H9 (cell line): ENCODE measurements at regions not wholly inside any gene's neighbourhood (a gene's known extent, or its start where the extent isn't known, plus 50 kb on each side); places are given as distances from the start of the nearest gene placed in this dataset.

ENCODE experiments used
- DNase-seq: peaks from one replicate; pipeline ENCODE4 v3.0.0-alpha.2; 2017
- H2AFZ ChIP-seq: one replicate; pipeline ENCODE4 v1.6.1; 2013; ENCODE audit warnings: mild to moderate bottlenecking, low read length, control low read depth, moderate library complexity
- H2AK5ac ChIP-seq: 2 replicates; pipeline ENCODE4 v1.6.1; 2013; ENCODE audit warnings: low read length, control low read depth, mixed read lengths; ENCODE audit not compliant: insufficient read length
- H2BK120ac ChIP-seq: one replicate; pipeline ENCODE4 v1.6.1; 2013; ENCODE audit warnings: low read depth, mild to moderate bottlenecking, low read length, control low read depth, inconsistent platforms; ENCODE audit not compliant: poor library complexity, severe bottlenecking
- H2BK12ac ChIP-seq: 2 replicates; pipeline ENCODE4 v1.6.1; 2013; ENCODE audit warnings: low read length, control low read depth, mixed read lengths, low read depth; ENCODE audit not compliant: insufficient read length
- H2BK15ac ChIP-seq: 2 replicates; pipeline ENCODE4 v1.6.1; 2013; ENCODE audit warnings: low read depth, low read length, control low read depth
- H2BK20ac ChIP-seq: one replicate; pipeline ENCODE4 v1.6.1; 2013; ENCODE audit warnings: low read depth, mild to moderate bottlenecking, low read length, control low read depth, inconsistent platforms; ENCODE audit not compliant: poor library complexity, severe bottlenecking
- H2BK5ac ChIP-seq: 2 replicates; pipeline ENCODE4 v1.6.1; 2013; ENCODE audit warnings: low read length, control low read depth, mixed read lengths; ENCODE audit not compliant: insufficient read length
- H3K14ac ChIP-seq: 2 replicates; pipeline ENCODE4 v1.6.1; 2013; ENCODE audit warnings: low read length, control low read depth; ENCODE audit not compliant: insufficient read depth
- H3K18ac ChIP-seq: 2 replicates; pipeline ENCODE4 v1.6.1; 2013; ENCODE audit warnings: low read depth, mild to moderate bottlenecking, mixed read lengths, low read length, control low read depth; ENCODE audit not compliant: insufficient read length
- H3K23ac ChIP-seq: 2 replicates; pipeline ENCODE4 v1.6.1; 2013; ENCODE audit warnings: low read length, control low read depth, mixed read lengths, low read depth; ENCODE audit not compliant: insufficient read length
- H3K23me2 ChIP-seq: 2 replicates; pipeline ENCODE4 v1.6.1; 2013; ENCODE audit warnings: low read depth, mild to moderate bottlenecking, mixed read lengths, low read length, control low read depth; ENCODE audit not compliant: insufficient read length, poor library complexity, severe bottlenecking
- H3K27ac ChIP-seq: 2 replicates; pipeline ENCODE4 v1.5.1; 2013; ENCODE audit warnings: low read length, control low read depth, mixed read lengths, low read depth; ENCODE audit not compliant: insufficient read length
- H3K27me3 ChIP-seq: 2 replicates; pipeline ENCODE4 v1.6.1; 2013; ENCODE audit warnings: low read length, control low read depth, inconsistent platforms; ENCODE audit not compliant: insufficient read depth
- H3K4ac ChIP-seq: 2 replicates; pipeline ENCODE4 v1.6.1; 2013; ENCODE audit warnings: low read depth, mild to moderate bottlenecking, control low read depth, inconsistent platforms, low read length, moderate library complexity
- H3K4me1 ChIP-seq: 2 replicates; pipeline ENCODE4 v1.6.1; 2013; ENCODE audit warnings: low read length, control low read depth, inconsistent platforms; ENCODE audit not compliant: insufficient read depth
- H3K4me2 ChIP-seq: 2 replicates; pipeline ENCODE4 v1.6.1; 2013; ENCODE audit warnings: low read length, control low read depth, mixed read lengths; ENCODE audit not compliant: insufficient read length, insufficient read depth
- H3K56ac ChIP-seq: 2 replicates; pipeline ENCODE4 v1.6.1; 2013; ENCODE audit warnings: low read depth, mild to moderate bottlenecking, mixed read lengths, low read length, control low read depth; ENCODE audit not compliant: insufficient read length
- H3K79me1 ChIP-seq: 2 replicates; pipeline ENCODE4 v1.6.1; 2013; ENCODE audit warnings: low read depth, mild to moderate bottlenecking, moderate library complexity, low read length, control low read depth, inconsistent platforms; ENCODE audit not compliant: insufficient read depth, poor library complexity, severe bottlenecking
- H3K79me2 ChIP-seq: 2 replicates; pipeline ENCODE4 v1.6.1; 2013; ENCODE audit warnings: low read length, control low read depth, inconsistent platforms; ENCODE audit not compliant: insufficient read depth
- H3K9ac ChIP-seq: 2 replicates; pipeline ENCODE4 v1.6.1; 2013; ENCODE audit warnings: low read length, control low read depth, mixed read lengths; ENCODE audit not compliant: insufficient read length; ENCODE audit errors: extremely low read depth
- H3K9me3 ChIP-seq: one replicate; pipeline ENCODE4 v1.6.1; 2013; ENCODE audit warnings: low read depth, low read length, inconsistent platforms; ENCODE audit not compliant: control insufficient read depth
- H3T11ph ChIP-seq: one replicate; pipeline ENCODE4 v1.6.1; 2013; ENCODE audit warnings: mild to moderate bottlenecking, low read length, control low read depth, inconsistent platforms
- H4K20me1 ChIP-seq: one replicate; pipeline ENCODE4 v1.6.1; 2013; ENCODE audit not compliant: control insufficient read depth, insufficient read length, insufficient read depth
- H4K5ac ChIP-seq: 2 replicates; pipeline ENCODE4 v1.6.1; 2013; ENCODE audit warnings: low read depth, mild to moderate bottlenecking, mixed read lengths, low read length, control low read depth; ENCODE audit not compliant: insufficient read length
- H4K8ac ChIP-seq: replicated peaks from 2 replicates; pipeline ENCODE4 v1.6.1; 2013; ENCODE audit warnings: low read length, control low read depth, mixed read lengths, low read depth; ENCODE audit not compliant: insufficient read length
- H4K91ac ChIP-seq: 2 replicates; pipeline ENCODE4 v1.6.1; 2013; ENCODE audit warnings: low read depth, mild to moderate bottlenecking, moderate library complexity, mixed read lengths, low read length, control low read depth; ENCODE audit not compliant: insufficient read length
- H3K27ac Mint-ChIP-seq, 3 experiments: 2 replicates in 2 of 3; 3 replicates in 1 of 3; pipeline ENCODE4 v1.8.0; 2020 to 2021; ENCODE audit warnings: mixed read lengths in 3 of 3, mild to moderate bottlenecking in 1 of 3, moderate library complexity in 1 of 3
- H3K27me3 Mint-ChIP-seq: 2 replicates; pipeline ENCODE4 v1.8.0; 2021; ENCODE audit warnings: low read depth, mild to moderate bottlenecking, moderate library complexity, mixed read lengths
- H3K36me3 Mint-ChIP-seq, 3 experiments: 2 replicates in 2 of 3; 3 replicates in 1 of 3; pipeline ENCODE4 v1.8.0; 2020 to 2021; ENCODE audit warnings: low read depth in 3 of 3, mixed read lengths in 3 of 3; ENCODE audit not compliant: insufficient read depth in 1 of 3
- H3K4me1 Mint-ChIP-seq, 2 experiments: 2 replicates each; pipeline ENCODE4 v1.8.0; 2020; ENCODE audit warnings: mixed read lengths in 2 of 2
- H3K4me3 Mint-ChIP-seq, 2 experiments: 2 replicates in 1 of 2; 3 replicates in 1 of 2; pipeline ENCODE4 v1.8.0; 2020 to 2021; ENCODE audit warnings: mild to moderate bottlenecking in 2 of 2, mixed read lengths in 2 of 2, moderate library complexity in 1 of 2
- H3K9me3 Mint-ChIP-seq, 2 experiments: 2 replicates in 1 of 2; 3 replicates in 1 of 2; pipeline ENCODE4 v1.8.0; 2020; ENCODE audit warnings: mild to moderate bottlenecking in 2 of 2, mixed read lengths in 2 of 2, moderate library complexity in 1 of 2
- CTCF ChIP-seq: fragments of 200-600 bp; sonication (generic); conservative IDR thresholded peaks from 3 replicates; pipeline ENCODE4 v1.8.0; 2021; ENCODE audit warnings: antibody characterized with exemption, mild to moderate bottlenecking

GRCh38 chr13:90105276-90105675 is 1242.2 kb upstream of the MIR17HG start:
- Histone ChIP-seq H2BK5ac (no peak overlapping the region), H3K9ac (no peak overlapping the region), H3K9me3 (no peaks in the 10 kb centered on the region), H2BK120ac (no peak overlapping the region), H3K27ac (no peak overlapping the region), H3K56ac (no peak overlapping the region), H4K91ac (no peak overlapping the region), H4K5ac (no peak overlapping the region), H3K18ac (no peak overlapping the region), H2BK12ac (no peak overlapping the region), H4K8ac (no peak overlapping the region), H3K4ac (no peak overlapping the region), H3K79me2 (no peaks in the 10 kb centered on the region), H2AK5ac (no peak overlapping the region), H2BK15ac (no peak overlapping the region), H3K4me2 (no peak overlapping the region), H2AFZ (no peak overlapping the region), H3K79me1 (no peaks in the 10 kb centered on the region), H3K23me2 (no peaks in the 10 kb centered on the region), H3K4me1 (no peaks in the 10 kb centered on the region; the same call in 1 of the 2 replicates), H3K27me3 (no peaks in the 10 kb centered on the region), H3T11ph (no peak overlapping the region), H4K20me1 (no peaks in the 10 kb centered on the region), H3K23ac (no peak overlapping the region), H2BK20ac (no peak overlapping the region), H3K14ac (no peak overlapping the region)
- Mint-ChIP-seq H3K36me3 (peaks cover 0 to 13% (median 12%) of the 10 kb centered on the region in 3 experiments; a peak in 4 of 7 replicates), H3K4me1 (peaks cover 14 to 21% of the 10 kb centered on the region in 2 experiments), H3K27me3 (no peaks in the 10 kb centered on the region), H3K9me3 (peaks cover 0 to 7% of the 10 kb centered on the region in 2 experiments; a peak in 3 of 5 replicates), H3K4me3 (no peak overlapping the region), H3K27ac (peak overlapping the region in 1 of 3 experiments; percentile 27; a peak in 1 of 7 replicates)
- DNase-seq: no peak
- no peak for TF ChIP-seq CTCF
